ENCODE measurements at regions not wholly inside any gene's neighbourhood (a gene's known extent, or its start where the extent isn't known, plus 50 kb on each side); places are given as distances from the start of the nearest gene placed in this dataset.
"Not testable (repeated sequence)": the region's sequence is repeated elsewhere in the genome, so short reads cannot be mapped to it uniquely, and the experiment has no call there.

DNA sequence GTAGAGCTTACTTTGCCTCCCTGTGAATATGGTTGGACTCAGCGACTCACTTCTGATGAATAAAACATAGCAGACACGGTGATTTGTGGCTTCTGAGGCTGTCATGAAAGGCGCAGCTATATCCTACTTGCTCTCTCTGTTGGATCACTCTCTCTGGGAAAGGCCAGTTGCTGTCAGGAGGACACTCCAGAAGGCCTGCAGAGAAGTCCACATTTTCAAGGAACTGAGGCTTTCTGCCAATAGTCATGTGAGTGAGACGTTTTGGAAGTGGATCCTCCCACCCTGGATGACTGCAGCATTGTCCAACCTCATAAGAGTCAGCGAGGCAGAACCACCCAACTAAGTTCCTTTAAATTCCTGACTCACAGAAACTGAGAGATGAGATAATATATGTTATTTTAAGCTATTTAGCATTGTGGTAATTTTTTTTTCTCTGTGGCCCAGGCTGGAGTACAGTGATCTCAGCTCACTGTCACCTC, 156.0 kb upstream of the MAST4 start:
- TF ChIP-seq CTCF (conservative IDR thresholded peaks at IDR 0.05): no peak
- no peak for TF ChIP-seq EZH2 (IDR thresholded peaks at IDR 0.05; ENCODE audit: low read depth)
- POLR2A ChIA-PET (ENCODE audit: unreplicated experiment): interaction anchor here (0.6 kb wide), 1 partner anchor 247 kb away, joined by 3 read pairs; no protein-coding TSS in a partner anchor
- no TSS peak for BruUV-seq (replicated peaks)
- Histone ChIP-seq H3F3A (ENCODE audit: insufficient read depth, low read depth) (no peaks in the 10 kb centered on the region), H3K27me3 (ENCODE audit: insufficient read depth, low read depth) (no peaks in the 10 kb centered on the region), H3K4me1 (replicated peaks; ENCODE audit: insufficient read depth) (no peaks in the 10 kb centered on the region), H3K79me2 (ENCODE audit: low read depth) (no peaks in the 10 kb centered on the region), H3K4me3 (no peak overlapping the region), H3K9me2 (ENCODE audit: insufficient read depth) (no peaks in the 10 kb centered on the region), H3K27ac (no peak overlapping the region), H4K20me1 (ENCODE audit: insufficient read depth) (no peaks in the 10 kb centered on the region), H3K9me3 (ENCODE audit: insufficient read depth, low read depth) (no peaks in the 10 kb centered on the region), H3K4me2 (no peak overlapping the region), H3K36me3 (ENCODE audit: low read depth) (no peaks in the 10 kb centered on the region), H2AFZ (no peak overlapping the region)
- CTCF ChIA-PET: no interaction called here
- intact Hi-C loops (cut with micrococcal nuclease; ENCODE audit: unreplicated experiment): no loop called here
- no peak for DNase-seq

DNA sequence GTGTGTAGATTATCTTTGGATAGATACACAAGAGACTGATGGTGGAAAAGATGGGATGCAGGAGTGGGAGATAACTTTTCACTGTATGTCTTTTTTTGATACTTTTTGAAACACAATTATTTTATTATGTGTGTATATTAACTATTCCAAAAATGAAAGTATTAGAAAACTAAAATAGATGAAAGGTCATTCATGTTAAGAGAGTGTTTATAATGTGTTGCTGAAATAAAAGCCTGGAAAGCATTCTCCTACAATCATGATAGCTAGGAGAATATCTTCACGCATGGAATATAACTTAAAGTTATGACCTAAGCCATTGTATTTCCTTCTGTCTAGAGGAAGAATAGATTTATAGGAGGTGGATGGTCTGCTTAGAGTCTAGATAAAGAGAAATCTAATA, 154.8 kb upstream of the MAST4 start:
- H3K9me2 ChIP-seq (ENCODE audit: insufficient read depth): no peaks in the 10 kb centered on the region
- BruUV-seq (replicated peaks): no TSS peak
- ChIA-PET POLR2A (ENCODE audit: unreplicated experiment) (no interaction called here), CTCF (no interaction called here)
- H3F3A ChIP-seq (ENCODE audit: insufficient read depth, low read depth): no peaks in the 10 kb centered on the region
- no peak overlapping the region for H3K4me2 ChIP-seq
- no peaks in the 10 kb centered on the region for H3K79me2 ChIP-seq (ENCODE audit: low read depth)
- no peaks in the 10 kb centered on the region for H3K27me3 ChIP-seq (ENCODE audit: insufficient read depth, low read depth)
- no peaks in the 10 kb centered on the region for H3K4me1 ChIP-seq (replicated peaks; ENCODE audit: insufficient read depth)
- TF ChIP-seq CTCF (conservative IDR thresholded peaks at IDR 0.05): no peak
- H4K20me1 ChIP-seq (ENCODE audit: insufficient read depth): no peaks in the 10 kb centered on the region
- no peaks in the 10 kb centered on the region for H3K36me3 ChIP-seq (ENCODE audit: low read depth)
- no peak overlapping the region for H3K4me3 ChIP-seq
- intact Hi-C loops (cut with micrococcal nuclease; ENCODE audit: unreplicated experiment): no loop called here
- no peak for DNase-seq
- no peaks in the 10 kb centered on the region for H3K9me3 ChIP-seq (ENCODE audit: insufficient read depth, low read depth)
- no peak overlapping the region for H3K27ac ChIP-seq
- no peak overlapping the region for H2AFZ ChIP-seq

GRCh38 chr5:66442951-66443445, 153.2 kb upstream of the MAST4 start:
- TF ChIP-seq EZH2 (IDR thresholded peaks at IDR 0.05; ENCODE audit: low read depth): no peak
- ChIA-PET POLR2A (ENCODE audit: unreplicated experiment) (no interaction called here), CTCF (no interaction called here)
- H4K20me1 ChIP-seq (ENCODE audit: insufficient read depth): no peaks in the 10 kb centered on the region
- no peaks in the 10 kb centered on the region for H3K36me3 ChIP-seq (ENCODE audit: low read depth)
- H3K4me1 ChIP-seq (replicated peaks; ENCODE audit: insufficient read depth): no peaks in the 10 kb centered on the region
- H2AFZ ChIP-seq: no peak overlapping the region
- intact Hi-C loops (cut with micrococcal nuclease; ENCODE audit: unreplicated experiment): no loop called here
- H3K9me2 ChIP-seq (ENCODE audit: insufficient read depth): no peaks in the 10 kb centered on the region
- no peak overlapping the region for H3K4me2 ChIP-seq
- H3K27ac ChIP-seq: no peak overlapping the region
- H3F3A ChIP-seq (ENCODE audit: insufficient read depth, low read depth): no peaks in the 10 kb centered on the region
- no peak overlapping the region for H3K4me3 ChIP-seq
- H3K27me3 ChIP-seq (ENCODE audit: insufficient read depth, low read depth): no peaks in the 10 kb centered on the region
- H3K9me3 ChIP-seq (ENCODE audit: insufficient read depth, low read depth): no peaks in the 10 kb centered on the region
- DNase-seq: no peak
- H3K79me2 ChIP-seq (ENCODE audit: low read depth): no peaks in the 10 kb centered on the region
- BruUV-seq (replicated peaks): no TSS peak

DNA sequence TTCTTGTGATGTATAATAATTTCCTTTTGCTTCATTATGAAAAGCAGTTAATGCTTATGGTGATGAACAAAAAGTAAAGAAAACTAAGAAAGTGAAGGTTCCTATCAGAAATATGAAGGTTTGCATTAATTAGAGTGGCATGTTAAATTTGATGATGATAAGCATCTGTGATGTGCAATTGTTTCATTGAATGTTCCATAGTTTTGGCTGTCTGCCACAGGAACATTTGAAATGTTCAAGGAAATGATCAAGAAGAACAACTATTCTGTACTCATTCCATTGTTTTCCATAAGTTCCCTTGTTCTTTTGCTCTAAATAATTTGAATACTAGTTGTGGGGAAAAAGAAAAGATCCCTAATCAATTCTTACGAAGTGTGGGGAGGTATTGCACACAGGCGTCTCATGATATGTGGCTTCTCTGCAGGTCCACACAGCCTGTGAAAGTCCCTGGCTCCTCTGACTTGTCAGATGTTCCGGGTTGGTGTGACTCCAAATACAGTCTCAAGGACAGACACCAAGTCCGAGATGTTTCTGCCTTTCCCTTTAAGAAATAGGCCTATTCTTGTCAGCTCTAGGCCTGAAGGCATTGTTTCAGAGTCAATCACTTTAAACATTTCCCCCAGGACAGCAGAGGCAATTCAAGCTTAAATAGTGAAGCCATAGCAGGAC, 152.6 kb upstream of the MAST4 start:
- intact Hi-C loops (cut with micrococcal nuclease; ENCODE audit: unreplicated experiment): no loop called here
- H3K9me3 ChIP-seq (ENCODE audit: insufficient read depth, low read depth): no peaks in the 10 kb centered on the region
- no peaks in the 10 kb centered on the region for H3K36me3 ChIP-seq (ENCODE audit: low read depth)
- no peaks in the 10 kb centered on the region for H3K79me2 ChIP-seq (ENCODE audit: low read depth)
- TF ChIP-seq CTCF (conservative IDR thresholded peaks at IDR 0.05): no peak
- TF ChIP-seq EZH2 (IDR thresholded peaks at IDR 0.05; ENCODE audit: low read depth): no peak
- H3K27ac ChIP-seq: no peak overlapping the region
- CTCF ChIA-PET: no interaction called here
- DNase-seq: no peak
- no TSS peak for BruUV-seq (replicated peaks)
- H3K27me3 ChIP-seq (ENCODE audit: insufficient read depth, low read depth): no peaks in the 10 kb centered on the region
- no peak overlapping the region for H3K4me3 ChIP-seq
- H4K20me1 ChIP-seq (ENCODE audit: insufficient read depth): no peaks in the 10 kb centered on the region
- no peaks in the 10 kb centered on the region for H3K9me2 ChIP-seq (ENCODE audit: insufficient read depth)
- H2AFZ ChIP-seq: no peak overlapping the region
- no peak overlapping the region for H3K4me2 ChIP-seq
- H3F3A ChIP-seq (ENCODE audit: insufficient read depth, low read depth): no peaks in the 10 kb centered on the region
- H3K4me1 ChIP-seq (replicated peaks; ENCODE audit: insufficient read depth): no peaks in the 10 kb centered on the region
- POLR2A ChIA-PET (ENCODE audit: unreplicated experiment): no interaction called here

- POLR2A ChIA-PET (ENCODE audit: unreplicated experiment); CTCF ChIA-PET; H4K20me1 ChIP-seq (ENCODE audit: insufficient read depth); DNase-seq; BruUV-seq (replicated peaks); H3K27ac ChIP-seq; H3K4me2 ChIP-seq; H3K79me2 ChIP-seq (ENCODE audit: low read depth); H3K9me2 ChIP-seq (ENCODE audit: insufficient read depth); H3K4me1 ChIP-seq (replicated peaks; ENCODE audit: insufficient read depth); intact Hi-C loops (cut with micrococcal nuclease; ENCODE audit: unreplicated experiment); H3K4me3 ChIP-seq; H3F3A ChIP-seq (ENCODE audit: insufficient read depth, low read depth); H3K9me3 ChIP-seq (ENCODE audit: insufficient read depth, low read depth); H3K36me3 ChIP-seq (ENCODE audit: low read depth); H2AFZ ChIP-seq: not testable (repeated sequence)
- H3K27me3 ChIP-seq (ENCODE audit: insufficient read depth, low read depth): peaks cover 11% of the 10 kb centered on the region; the same call in 1 of the 2 replicates
Measured at GRCh38 chr5:66448070-66448469, 148.1 kb upstream of the MAST4 start.

Measured in PC-9 (cell line).